DMS153 (cell line): ENCODE measurements at regions not wholly inside any gene's neighbourhood (a gene's known extent, or its start where the extent isn't known, plus 50 kb on each side); places are given as distances from the start of the nearest gene placed in this dataset.
"Not testable (repeated sequence)": the region's sequence is repeated elsewhere in the genome, so short reads cannot be mapped to it uniquely, and the experiment has no call there.

Experiments
- DNase-seq: peaks from one replicate; lab custom pipeline; 2025; lab: John Stamatoyannopoulos, UW

GRCh38 chr9:90536094-90536493 is 106.5 kb downstream of the DIRAS2 start:
- DNase-seq: not testable (repeated sequence)

GRCh38 chr9:90538566-90538965 is 104.1 kb downstream of the DIRAS2 start:
- no peak for DNase-seq

- DNase-seq: no peak
Observed at GRCh38 chr9:90539286-90539685, 103.3 kb downstream of the DIRAS2 start.

- DNase-seq: no peak
Observed at GRCh38 chr9:90540734-90541133, 101.9 kb downstream of the DIRAS2 start.

- no peak for DNase-seq
Observed at GRCh38 chr9:90544488-90544887, 98.1 kb downstream of the DIRAS2 start.

GRCh38 chr9:90546200-90546599 is 96.4 kb downstream of the DIRAS2 start:
- peak; percentile 87 for DNase-seq

- no peak for DNase-seq
Observed at GRCh38 chr9:90547896-90548295, 94.7 kb downstream of the DIRAS2 start.

- no peak for DNase-seq
Observed at GRCh38 chr9:90552317-90552716, 90.3 kb downstream of the DIRAS2 start.

GRCh38 chr9:90555351-90556057 is 87.1 kb downstream of the DIRAS2 start:
- DNase-seq: no peak

GRCh38 chr9:90556897-90557675 is 85.5 kb downstream of the DIRAS2 start:
- DNase-seq: peak; percentile 78

GRCh38 chr9:90559075-90560073 is 83.2 kb downstream of the DIRAS2 start:
- no peak for DNase-seq
